NCI-H1417 treated with DMSO at 0.1 percent for 48 hours (cell line): ENCODE measurements at regions not wholly inside any gene's neighbourhood (a gene's known extent, or its start where the extent isn't known, plus 50 kb on each side); places are given as distances from the start of the nearest gene placed in this dataset.

Experiments
- DNase-seq: peaks from one replicate; lab custom pipeline; 2025; lab: John Stamatoyannopoulos, UW

GRCh38 chr12:132393991-132394949 is 64.9 kb upstream of the GALNT9 start:
- no peak for DNase-seq

- DNase-seq = no peak
Measured at GRCh38 chr12:132393245-132393795, 63.9 kb upstream of the GALNT9 start.

DNA sequence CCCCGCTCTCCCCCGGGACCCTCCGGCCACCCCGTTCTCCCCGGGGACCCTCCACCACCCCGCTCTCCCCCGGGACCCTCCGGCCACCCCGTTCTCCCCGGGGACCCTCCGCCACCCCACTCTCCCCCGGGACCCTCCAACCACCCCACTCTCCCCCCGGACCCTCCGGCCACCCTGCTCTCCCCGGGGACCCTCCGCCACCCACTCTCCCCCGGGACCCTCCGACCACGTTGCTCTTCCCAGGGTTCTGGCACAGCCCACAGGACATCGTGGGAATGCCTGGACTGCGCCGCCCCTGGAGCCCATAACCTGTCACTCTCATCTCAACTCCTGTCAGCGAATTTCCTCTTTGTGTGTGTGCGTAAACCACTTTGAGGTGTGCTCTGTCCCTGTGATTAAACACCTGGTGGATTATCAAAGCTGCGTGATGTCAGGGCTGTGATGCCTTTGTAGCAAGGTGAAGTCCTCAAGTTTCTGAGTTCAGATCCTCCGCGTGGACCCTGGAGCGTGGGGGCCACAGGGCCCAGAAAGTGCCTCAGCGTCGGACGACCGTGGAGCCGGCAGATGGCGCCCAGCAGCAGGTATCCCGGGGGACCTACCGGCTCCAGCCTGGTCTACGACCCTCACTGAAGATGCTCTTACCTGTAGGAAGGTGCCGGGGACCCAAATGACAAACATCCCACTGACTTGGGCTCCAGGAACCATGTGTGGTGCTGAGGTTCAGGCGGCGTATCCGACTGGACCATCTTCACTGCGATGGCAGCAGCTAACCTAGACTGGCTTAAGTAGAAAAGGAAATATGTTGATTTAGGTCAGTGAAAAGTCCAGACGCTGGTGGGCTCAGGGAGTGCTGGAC is 63.2 kb upstream of the GALNT9 start:
- no peak for DNase-seq

- DNase-seq = no peak
Measured at GRCh38 chr12:132391326-132392041, 62.1 kb upstream of the GALNT9 start.

DNA sequence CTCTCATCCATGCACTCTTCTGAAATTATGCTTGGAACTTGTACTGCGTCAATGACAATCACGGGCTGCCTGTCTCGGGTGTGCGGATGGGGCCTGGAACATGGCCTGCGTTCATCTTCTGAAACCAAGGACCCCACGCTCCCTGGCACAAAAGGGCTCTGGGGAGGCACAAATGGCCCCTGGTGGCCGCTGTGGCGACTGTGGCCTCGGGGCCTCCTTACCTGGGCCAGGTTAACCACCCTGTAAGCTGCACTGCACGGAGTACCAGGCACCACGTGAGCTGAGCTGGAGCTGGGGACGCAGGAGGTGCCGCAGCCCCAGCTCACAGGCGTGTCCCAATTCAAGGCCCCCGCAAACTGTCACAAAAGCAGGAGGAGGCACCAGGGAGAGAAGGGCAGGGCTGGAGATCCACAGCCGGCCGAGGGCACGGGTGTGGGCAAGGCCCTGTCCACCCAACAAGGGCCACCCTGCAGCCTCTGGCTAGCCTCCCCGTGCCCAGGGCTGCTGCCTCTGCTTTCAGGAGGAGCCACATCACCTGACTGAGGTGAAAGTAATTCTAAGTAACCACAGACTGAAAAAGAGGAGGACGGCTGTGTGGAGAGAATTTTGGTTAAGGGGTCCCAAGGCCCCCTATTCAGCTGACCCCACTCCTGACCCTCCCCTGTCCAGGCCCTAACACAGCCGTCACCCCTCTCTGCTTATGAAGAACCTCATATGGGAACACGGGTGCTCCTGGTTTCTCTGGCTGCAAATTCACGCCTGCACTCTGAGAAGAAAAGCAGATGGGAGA is 61.1 kb upstream of the GALNT9 start:
- no peak for DNase-seq

GRCh38 chr12:132389526-132390286 is 60.3 kb upstream of the GALNT9 start:
- DNase-seq = no peak

- no peak for DNase-seq
Measured at GRCh38 chr12:132389026-132389425, 59.6 kb upstream of the GALNT9 start.

GRCh38 chr12:132388379-132389015 is 59.1 kb upstream of the GALNT9 start:
- no peak for DNase-seq

GRCh38 chr12:132386926-132387497 is 57.6 kb upstream of the GALNT9 start:
- no peak for DNase-seq

GRCh38 chr12:132385923-132386751 is 56.7 kb upstream of the GALNT9 start:
- DNase-seq = no peak

- DNase-seq = no peak
Measured at GRCh38 chr12:132384916-132385774, 55.8 kb upstream of the GALNT9 start.

DNA sequence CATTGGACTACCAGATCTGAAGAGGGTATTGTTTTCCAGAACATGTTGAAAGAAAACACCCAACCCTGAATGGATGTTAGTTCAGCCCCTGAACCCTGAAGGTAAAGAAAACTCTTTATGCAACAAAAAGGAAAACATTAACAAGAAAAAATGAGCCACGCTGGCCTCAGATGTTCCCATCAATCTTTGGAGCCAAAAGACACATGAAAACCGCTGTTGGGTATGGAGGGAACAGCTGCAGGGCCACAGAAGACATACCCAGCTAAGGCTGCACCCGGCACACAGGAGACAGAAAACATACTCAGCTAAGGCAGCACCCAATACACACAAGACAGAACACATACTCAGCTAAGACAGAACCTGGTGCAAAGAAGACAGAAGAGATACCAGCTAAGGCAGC is 51.3 kb upstream of the GALNT9 start:
- no peak for DNase-seq

DNA sequence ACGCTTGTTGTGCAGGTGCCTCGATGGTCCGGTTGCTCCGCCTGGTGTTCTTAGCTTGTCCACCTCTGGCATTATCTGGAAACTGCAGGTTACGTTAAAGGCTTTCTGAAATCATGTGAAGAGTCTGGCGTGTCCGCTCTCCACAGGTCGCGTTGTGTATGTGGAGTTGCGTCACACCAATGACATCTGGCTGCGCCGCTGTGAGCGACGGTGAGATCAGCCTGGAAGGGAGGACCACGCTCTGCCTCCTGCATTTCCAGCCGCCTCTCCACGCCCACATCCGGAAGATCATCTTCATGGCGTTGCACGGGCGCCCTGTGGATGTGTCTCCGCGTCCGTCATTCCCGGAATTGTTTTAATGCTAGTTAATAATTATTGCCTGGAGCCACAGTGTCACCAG is 50.6 kb upstream of the GALNT9 start:
- no peak for DNase-seq

DNA sequence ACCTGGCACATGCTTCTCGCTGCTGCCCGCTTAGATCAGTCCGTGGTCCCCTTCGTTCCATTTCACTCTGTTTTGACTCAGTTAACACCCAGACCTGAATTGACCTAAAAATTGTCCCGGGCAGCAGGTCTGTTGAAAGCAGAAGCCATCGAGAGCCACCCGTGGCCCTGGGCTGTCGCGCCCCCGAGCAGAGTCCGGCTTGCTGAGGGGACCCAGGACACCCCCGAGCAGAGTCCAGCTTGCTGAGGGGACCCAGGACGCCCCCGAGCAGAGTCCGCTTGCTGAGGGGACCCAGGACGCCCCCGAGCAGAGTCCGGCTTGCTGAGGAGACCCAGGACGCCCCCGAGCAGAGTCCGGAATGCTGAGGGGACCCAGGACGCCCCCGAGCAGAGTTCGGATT is 50.2 kb upstream of the GALNT9 start:
- no peak for DNase-seq
